Stimulated activated CD4-positive, alpha-beta T cell treated with anti-CD3 and anti-CD28 coated beads, Interleukin-4, amount 100 ng/mL, for 48 hours (primary cell): ENCODE measurements at regions not wholly inside any gene's neighbourhood (a gene's known extent, or its start where the extent isn't known, plus 50 kb on each side); places are given as distances from the start of the nearest gene placed in this dataset.

ENCODE experiments used
- DNase-seq, 2 donors: peaks; one replicate each; pipeline ENCODE4 v3.0.0-alpha.2; 2020; ENCODE audit warnings: low read depth in 2 of 2

DNA sequence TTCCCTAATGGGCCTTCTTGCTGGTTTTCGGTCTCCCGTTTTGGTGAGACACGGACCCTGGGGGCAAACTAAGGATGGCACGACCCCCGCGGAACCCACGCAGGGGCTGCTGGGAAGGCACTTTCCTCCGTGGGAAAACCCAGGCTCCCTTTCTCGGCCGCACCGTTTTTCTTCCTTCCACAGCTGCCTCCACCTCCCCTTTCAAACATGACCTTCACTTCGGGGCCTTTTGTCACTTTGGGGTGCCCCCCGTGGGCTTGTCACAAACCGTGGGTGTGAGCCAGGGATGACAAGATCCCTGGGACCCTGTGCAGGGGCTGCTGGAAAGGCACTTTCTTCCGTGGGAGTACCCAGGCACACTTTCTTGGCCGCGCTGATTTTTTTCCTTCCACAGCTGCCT, 268.7 kb downstream of the ALG10 start:
- DNase-seq, result no peak

DNA sequence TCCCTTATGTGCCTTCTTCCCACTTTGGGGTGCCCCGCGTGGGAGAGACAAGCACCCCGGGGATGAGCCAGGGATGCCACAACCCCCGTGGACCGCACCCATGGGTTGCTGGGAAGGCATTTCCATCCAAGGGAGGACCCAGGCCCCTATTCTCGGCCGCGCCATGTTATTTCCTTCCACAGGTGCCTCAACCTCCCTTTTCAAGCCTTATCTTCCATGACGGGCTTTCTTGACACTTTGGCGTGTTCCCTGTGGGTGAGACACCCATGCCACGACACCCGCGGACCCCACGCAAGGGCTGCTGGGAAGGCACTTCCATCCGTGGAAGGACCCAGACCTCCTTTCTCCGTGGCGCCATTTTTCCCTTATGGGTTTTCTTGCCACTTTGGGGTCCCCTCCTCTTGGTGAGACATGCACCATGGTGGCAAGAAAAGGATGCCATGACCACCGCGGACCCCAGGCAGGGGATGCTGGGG, 269.2 kb downstream of the ALG10 start:
- DNase-seq, result no peak

DNA sequence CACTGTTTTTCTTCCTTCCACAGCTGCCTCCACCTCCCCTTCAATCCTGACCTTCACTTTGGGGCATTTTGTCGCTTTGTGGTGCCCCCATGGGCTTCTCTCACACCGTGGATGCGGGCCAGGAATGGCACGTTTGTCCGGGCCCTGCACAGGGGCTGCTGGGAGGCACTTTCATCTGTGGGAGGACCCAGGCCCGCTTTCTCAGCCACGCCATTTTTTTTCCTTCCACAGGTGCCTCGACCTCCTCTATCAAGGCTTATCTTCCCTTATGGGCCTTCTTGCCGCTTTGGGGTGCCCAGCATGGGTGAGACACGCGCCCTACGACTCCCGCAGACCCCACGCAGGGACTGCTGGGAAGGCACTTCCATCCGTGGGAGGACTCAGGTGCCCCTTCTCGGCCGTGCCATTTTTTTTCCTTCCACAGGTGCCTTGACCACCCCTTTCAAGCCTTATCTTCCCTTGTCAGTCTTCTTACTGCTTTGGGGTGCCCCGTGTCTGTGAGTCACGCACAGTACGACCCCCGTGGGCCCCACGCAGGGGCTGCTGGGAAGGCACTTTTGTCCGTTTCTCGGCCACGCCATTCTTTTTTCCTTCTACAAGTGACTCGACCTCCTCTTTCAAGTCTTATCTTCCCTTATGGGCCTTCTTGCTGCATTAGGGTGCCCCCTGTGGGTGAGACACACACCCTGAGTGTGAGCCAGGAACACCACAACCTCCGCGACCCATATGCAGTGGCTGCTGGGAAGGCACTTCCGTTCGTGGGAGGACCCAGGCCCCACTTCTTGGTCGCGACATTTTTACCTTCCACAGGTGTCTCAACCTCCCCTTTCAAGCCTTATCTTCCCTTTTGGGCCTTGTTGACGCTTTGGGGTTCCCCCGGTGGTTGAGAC, 270.7 kb downstream of the ALG10 start:
- DNase-seq, result no peak

DNA sequence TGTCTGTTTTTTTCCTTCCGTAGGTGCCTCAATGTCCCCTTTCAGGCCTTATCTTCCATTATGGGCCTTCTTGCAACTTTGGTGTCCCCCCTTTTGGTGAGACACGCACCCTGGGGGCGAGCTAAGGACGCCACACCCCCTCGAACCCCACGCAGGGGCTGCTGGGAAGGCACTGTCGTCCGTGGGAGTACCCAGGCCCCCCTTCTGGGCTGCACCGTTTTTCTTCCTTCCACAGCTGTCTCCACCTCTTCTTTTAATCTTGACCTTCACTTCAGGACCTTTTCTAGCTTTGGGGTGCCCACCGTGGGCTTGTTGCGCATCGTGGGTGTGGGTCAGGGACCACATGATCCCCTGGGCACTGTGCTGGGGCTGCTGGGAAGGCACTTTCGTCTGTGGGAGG, 271.8 kb downstream of the ALG10 start:
- no peak for DNase-seq

DNA sequence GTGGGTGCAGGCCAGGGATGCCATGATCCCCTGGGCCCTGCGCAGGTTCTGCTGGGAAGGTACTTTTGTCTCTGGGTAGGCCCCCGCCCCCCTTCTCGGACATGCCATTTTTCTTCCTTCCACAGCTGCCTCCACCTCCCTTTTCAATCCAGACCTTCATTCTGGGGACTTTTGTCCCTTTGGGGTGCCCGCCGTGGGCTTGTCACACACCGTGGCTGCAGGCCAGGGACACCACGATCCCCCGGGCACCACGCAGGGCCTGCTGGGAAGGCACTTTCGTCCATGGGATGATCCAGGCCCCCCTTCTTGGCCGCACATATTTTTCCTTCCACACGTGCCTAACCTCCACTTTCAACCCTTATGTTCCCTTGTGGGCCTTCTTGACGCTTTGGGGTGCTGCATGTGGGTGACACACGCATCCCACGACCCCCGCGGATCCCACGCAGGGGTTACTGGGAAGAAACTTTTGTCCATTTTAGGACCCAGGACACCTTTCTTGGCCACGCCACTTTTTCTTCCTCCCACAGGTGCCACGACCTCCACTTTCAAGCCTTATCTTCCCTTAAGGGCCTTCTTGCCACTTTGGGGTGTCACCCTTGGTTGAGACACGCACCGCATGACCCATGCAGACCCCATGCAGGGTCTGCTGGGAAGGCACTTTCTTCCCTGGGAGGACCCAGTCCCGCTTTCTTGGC, 272.5 kb downstream of the ALG10 start:
- DNase-seq, result no peak

DNA sequence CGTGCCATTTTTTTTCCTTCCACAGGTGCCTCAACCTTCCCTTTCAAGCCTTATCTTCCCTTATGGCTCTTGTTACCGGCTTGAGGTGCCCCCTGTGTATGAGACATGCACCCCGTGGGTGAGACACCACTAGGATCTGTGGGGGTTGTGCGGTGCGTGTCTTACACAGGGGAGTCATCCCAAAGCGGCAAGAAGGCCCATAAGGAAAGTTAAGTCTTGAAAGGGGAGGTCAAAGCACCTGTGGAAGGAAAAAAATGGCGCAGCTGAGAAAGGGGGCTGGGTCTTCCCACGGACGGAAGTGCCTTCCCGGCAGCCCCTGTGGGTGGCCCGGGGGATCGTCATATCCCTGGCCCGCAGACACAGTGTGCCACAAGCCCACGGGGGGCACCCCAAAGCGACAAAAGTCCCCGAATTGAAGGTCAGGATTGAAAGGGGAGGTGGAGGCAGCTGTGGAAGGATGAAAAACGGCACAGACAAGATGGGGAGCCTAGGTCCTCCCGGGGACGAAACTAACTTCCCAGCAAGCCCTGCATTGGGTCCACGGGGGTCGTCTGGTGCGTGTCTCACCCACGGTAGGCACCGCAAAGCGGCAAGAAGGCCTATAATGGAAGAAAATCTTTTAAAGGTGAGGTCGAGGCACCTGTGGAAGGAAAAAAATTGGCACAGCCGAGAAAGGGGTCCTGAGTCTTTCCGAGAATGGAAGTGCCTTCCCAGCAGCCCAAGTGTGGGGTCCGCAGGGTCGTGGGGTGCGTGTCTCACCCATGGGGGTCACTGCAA, 273.3 kb downstream of the ALG10 start:
- DNase-seq, result no peak

DNA sequence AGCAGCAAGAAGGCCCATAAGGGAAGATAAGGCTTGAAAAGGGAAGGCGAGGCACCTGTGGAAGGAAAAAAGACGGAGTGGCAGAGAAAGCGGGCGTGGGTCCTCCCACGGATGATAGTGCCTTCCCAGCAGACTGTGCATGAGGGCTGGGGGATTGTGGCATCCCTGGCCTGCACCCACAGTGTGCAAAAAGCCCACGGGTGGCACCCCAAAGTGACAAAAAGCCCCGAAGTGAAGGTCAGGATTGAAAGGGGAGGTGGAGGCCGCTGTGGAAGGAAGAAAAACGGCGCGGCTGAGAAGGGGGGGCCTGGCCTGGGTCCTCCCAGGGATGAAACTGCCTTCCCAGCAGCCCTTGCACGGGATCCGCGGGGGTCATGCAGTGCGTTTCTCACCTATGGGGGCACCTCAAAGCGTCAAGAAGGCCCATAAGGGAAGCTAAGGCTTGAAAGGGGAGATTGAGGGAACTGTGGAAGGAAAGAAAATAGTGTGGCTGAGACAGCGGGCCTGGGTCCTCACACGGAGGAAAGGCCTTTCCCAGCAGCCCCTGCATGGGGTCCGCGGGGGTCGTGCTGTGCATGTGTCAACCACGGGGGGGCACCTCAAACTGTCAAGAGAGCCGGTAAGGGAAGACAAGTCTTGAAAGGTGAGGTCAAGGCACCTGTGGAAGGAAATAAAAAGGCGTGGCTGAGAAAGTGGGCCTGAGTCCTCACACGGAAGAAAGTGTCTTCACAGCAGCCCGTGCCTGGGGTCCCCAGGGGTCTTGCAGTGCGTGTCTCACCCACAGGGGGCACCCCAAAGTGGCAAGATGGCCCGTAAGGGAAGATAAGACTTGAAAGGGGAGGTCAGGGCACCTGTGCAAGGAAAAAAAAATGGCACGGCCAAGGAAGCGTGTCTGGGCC, 274.1 kb downstream of the ALG10 start:
- DNase-seq, result no peak

DNA sequence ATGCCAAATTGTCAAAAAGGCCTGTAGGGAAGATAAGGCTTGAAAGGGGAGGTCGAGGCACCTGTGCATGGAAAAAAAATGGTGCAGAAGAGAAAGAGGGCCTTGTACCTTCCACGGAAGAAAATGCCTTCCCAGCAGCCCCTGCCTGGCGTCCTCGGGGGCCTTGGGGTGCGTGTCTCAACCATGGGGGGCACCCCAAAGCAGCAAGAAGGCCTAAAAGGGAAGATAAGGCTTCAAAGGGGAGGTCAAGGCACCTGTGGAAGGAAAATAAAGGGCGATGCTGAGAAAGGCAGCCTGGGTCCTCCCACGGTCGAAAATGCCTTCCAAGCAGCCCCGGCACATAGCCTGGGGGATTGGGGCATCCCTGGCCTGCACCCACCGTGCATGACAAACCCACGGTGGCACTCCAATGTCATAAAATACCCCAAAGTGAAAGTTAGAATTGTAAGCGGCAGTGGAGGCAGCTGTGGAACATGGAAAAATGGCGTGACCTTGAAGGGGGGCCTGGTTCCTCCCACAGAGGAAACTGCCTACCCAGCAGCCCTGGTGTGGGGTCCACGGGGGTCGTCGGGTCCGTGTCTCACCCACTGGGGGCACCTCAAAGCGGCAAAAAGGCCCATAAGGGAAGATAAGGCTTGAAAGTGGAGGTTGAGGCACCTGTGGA, 275.0 kb downstream of the ALG10 start:
- DNase-seq, result no peak

DNA sequence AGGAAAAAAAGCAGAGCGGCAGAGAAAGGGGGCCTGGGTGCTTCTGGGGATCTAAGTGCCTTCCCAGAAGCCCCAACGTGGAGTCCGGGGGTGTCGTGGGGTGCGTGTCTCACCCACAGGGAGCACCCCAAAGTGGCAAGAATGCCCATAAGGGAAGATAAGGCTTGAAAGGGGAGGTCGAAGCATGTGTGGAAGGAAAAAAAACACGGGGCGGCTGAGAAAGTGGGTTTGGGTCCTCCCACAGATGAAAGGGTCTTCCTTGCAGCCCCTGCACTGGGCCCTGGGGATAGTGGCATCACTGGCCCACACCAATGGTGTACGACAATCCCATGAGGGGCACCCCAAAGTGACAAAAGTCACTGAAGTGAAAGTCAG, 275.5 kb downstream of the ALG10 start:
- no peak for DNase-seq

DNA sequence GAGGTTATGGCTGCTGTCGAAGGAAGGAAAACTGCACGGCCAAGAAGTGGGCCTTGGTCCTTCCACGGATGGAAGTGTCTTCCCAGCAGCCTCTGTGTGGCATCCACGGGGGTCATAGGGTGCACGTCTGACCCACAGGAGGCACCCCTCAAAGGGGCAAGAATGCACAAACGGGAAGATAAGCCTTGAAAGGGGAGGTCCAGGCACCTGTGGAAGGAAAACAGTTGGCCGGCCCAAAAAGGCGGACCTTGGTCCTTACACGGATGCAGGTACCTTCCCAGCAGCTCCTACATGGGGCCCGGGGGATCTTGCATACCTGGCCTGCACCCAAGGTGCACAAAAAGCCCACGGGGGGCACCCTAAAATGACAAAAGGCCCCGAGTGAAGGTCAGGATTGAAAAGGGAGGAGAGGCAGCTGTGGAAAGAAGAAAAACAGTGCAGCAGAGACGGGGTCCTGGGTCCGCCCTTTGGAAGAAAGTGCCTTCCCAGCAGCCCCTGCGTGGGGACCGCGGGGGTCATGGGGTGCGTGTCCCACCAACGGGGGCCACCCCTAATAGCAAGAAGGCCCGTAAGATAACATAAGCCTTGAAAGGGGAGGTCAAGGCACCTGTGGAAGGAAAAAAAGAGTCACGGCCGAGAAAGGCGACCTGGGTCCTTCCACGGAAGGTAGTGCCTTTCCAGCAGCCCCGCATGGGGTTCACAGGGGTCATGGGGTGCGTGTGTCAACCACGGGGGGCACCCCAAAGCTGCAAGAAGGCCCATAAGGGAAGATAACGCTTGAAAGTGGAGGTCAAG, 276.1 kb downstream of the ALG10 start:
- DNase-seq, result no peak

DNA sequence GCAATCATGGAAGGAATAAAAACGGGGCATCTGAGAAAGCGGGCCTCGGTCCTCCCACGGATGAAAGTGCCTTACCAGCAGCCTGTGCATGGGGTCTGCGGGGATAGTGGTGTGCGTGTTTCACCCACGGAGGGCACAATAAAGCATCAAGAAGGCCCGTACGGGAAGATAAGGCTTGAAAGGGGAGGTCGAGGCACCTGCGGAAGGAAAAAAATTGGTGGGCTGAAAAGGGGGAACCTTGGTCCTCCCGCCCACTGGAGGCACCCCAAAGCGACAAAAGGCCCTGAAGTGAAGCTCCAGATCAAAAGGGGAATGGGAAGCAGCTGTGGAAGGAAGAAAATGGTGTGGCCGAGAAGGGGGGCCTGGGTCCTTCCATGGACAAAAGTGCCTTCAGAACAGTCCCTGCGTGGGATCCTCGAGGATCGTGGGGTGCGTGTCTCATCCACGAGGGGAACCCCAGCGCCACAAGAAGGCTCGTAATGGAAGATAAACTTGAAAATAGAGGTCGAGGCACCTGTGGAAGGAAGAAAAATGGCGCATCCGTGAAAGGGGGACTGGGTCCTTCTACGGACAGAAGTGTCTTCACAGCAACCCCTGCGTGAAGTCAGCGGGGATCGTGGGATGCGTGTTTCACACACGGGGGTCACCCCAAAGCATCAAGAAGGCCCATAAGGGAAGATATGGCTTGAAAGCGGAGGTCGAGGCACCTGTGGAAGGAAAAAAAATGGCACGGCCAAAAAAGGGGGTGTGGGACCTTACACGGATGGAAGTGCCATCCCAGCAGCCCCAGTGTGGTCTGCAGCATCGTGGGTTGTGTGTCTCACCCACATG, 276.9 kb downstream of the ALG10 start:
- no peak for DNase-seq

DNA sequence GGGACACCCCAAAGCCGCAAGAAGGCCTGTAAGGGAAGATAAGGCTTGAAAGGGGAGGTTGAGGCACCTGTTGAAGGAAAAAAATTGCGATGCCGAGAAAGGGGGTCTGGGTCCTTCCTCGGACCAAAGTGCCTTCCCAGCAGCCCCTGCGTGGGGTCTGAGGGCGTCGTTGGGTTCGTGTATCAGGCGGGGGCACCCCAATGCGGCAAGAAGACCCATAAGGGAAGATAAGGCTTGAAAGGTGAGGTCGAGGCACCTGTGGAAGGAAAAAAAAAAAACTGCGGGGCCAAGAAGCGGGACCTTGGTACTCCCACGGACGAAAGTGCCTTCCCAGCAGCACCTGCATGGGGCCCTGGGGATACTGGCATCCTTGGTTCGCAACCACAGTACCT, 277.5 kb downstream of the ALG10 start:
- DNase-seq, result no peak

DNA sequence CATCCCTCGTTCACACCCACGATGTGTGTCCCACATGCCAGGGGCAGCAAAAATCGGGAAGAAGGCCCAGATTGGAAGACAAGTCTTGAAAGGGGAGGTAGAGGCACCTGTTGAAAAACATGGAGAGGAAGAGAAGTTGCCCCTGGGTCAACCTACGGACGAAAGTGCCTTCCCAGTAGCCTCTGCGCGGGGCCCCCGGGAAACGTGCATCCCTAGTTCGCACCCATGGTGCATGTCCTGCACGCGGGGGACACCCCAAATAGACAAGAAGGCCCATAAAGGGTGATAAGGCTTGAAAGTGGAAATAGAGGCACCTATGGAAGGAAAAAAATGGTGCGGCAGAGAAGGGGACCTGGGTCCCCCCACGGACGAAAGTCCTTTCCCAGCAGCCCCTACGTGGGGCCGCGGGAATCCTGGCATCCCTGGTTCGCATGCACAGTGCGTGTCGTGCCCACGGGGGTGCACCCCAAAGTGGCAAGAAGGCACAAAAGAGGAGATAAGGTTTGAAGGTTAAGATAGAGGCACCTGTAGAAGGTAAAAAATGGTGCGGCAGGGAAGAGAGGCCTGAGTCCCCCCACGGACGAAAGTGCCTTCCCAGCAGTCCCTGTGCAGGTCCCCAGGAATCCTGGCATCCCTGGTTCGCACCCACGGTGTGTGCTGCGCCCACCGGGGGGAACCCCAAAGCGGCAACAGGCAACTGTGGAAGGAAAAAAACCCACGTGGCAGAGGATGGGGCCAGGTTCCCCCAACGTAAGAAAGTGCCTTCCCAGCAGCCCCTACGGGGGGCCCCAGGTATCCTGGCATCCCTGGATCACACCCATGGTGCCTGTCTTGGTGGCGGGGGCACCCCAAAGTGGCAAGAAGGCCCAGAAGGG, 278.3 kb downstream of the ALG10 start:
- no peak for DNase-seq

DNA sequence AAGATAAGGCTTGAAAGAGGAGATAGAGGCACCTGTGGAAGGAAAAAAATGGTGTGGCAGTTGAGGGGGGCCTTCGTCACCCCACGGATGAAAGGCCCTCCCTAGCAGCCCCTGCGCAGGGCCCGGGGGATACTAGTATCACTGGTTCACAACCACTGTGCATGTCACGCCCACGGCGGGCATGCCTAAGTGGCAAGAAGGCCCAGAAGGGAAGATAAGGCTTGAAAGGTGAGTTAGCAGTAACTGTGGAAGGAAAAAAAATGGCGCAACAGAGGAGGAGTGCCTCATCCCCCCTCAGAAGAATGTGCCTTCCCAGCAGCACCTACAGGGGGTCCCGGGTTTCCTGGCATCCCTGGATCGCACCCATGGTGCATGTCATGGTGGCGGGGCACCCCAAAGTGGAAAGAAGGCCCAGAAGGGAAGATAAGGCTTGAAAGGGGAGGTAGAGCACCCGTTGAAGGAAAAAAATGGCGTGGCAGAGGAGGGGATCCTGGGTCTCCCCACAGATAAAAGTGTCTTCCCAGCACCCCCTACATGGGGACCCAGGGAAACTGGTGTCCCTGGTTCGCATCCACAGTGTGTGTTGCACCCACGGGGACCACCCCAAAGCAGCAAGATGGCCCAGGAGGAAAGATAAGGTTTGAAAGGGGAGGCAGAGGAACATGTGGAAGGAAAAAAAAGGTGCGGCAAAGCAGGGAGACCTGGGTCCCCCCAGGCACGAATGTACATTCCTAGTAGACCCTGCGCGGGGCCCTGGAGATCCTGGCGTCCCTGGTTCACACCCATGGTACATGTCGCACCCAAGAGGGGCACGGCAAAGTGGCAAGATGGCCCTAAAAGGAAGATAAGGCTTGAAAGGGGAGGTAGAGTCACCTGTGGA, 279.2 kb downstream of the ALG10 start:
- no peak for DNase-seq

DNA sequence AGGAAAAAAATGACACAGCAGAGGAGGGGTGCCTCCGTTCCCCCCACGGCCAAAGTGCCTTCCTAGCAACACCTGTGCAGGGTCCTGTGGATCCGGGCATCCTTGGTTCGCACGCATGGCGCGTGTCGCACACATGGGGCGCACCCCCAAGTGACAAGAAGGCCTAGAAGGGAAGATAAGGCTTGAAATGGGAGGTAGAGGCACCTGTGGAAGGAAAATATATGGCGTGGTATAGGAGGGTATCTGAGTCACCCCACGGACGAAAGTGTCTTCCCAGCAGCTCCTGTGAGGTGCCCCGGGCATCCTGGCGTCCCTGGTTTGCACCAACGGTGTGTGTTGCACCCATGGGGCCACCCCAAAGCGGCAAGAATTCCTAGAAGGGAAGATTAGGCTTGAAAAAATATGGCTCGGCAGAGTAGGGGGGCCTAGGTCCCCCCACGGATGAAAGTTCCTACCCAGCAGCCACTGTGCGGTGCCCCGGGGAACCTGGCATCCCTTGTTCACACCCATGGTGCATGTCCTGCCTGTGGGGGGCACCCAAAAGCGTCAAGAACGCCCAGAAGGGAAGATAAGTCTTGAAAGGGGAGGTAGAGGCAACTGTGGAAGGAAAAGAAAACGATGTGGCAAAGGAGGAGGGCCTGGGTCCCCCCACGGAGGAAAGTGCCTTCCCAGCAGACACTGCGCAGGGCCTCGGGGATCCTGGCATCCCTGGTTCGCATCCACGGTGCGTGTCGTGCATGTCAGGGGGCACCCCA, 280.0 kb downstream of the ALG10 start:
- DNase-seq, result no peak

DNA sequence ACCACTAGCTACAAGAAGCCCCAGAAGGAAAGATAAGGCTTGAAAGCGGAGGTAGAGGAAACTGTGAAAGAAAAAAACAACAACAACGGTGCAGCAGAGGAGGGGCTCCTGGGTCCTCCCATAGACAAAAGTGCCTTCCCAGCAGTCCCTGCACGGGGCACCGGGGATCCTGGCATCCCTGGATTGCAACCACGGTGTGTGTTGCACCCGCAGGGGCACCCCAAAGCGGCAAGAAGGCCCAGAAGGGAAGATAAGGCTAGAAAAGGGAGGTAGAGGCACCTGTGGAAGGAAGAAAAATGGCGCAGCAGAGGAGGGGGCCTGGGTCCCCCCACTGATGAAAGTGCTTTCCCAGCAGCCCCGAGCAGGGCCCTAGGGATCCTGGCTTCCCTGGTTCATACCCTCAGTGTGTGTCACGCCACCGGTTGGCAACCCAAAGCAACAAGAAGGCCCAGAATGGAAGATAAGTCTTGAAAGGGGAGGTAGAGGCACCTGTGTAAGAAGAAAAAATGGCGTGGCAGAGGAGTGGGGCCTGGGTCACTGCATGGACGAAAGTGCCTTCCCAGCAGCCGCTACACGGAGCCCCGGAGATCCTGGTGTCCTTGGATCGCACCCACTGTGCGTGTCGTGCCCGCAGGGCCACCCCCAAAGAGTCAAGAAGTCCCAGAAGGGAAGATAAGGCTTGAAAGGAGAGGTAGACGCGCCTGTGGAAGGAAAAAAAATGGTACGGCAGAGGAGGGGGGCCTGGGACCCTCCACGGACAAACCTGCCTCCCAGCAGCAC, 281.0 kb downstream of the ALG10 start:
- no peak for DNase-seq
